Endothelial cell of umbilical vein (primary cell): ENCODE measurements at regions not wholly inside any gene's neighbourhood (a gene's known extent, or its start where the extent isn't known, plus 50 kb on each side); places are given as distances from the start of the nearest gene placed in this dataset.

Experiments used
- BruUV-seq: library from RNA; stranded (reverse); fragments of 400-500 nt; replicated peaks from 2 replicates; lab custom pipeline; 2021; lab: Mats Ljungman, UMichigan
- CTCF ChIA-PET: fragments of 300-600, 350-600 bp; sonication (Branson Sonifier 250); formaldehyde crosslinking; loops from one replicate; lab custom pipeline; 2021; ENCODE audit warnings: antibody characterized with exemption, inconsistent platforms; lab: Charles Lee
- POLR2A ChIA-PET: fragments of 300-600, 350-600 bp; sonication (Branson Sonifier 250); formaldehyde crosslinking; loops from one replicate; lab custom pipeline; 2021; ENCODE audit warnings: antibody characterized with exemption, inconsistent platforms; lab: Charles Lee
- DNase-seq: peaks from one replicate; pipeline ENCODE4 v3.0.0-alpha.2; 2011; ENCODE audit warnings: low read depth, low spot score
- FAIRE-seq: peaks from 2 replicates; lab custom pipeline; 2011; peaks lifted over from hg19 to GRCh38; lab: Jason Lieb, UNC
- H2AFZ ChIP-seq: 2 replicates; pipeline ENCODE4 v1.6.0; 2012; ENCODE audit warnings: low read depth, low read length, control low read depth, inconsistent platforms
- H3K27ac ChIP-seq: 2 replicates; pipeline ENCODE4 v1.5.1; 2011; ENCODE audit warnings: low read depth, mild to moderate bottlenecking, control low read depth, low read length, moderate library complexity; ENCODE audit not compliant: insufficient read depth
- H3K27me3 ChIP-seq, 2 experiments: 2 replicates each; pipeline versions ENCODE4 v1.6.0 to v1.6.1; 2011; ENCODE audit warnings: low read length in 2 of 2, mixed read lengths in 1 of 2; ENCODE audit not compliant: control insufficient read depth in 2 of 2, insufficient read depth in 2 of 2
- H3K36me3 ChIP-seq, 2 experiments: 2 replicates in 1 of 2; 3 replicates in 1 of 2; pipeline ENCODE4 v1.5.1; 2011; ENCODE audit warnings: low read length in 2 of 2, mild to moderate bottlenecking in 1 of 2, moderate library complexity in 1 of 2; ENCODE audit not compliant: control insufficient read depth in 2 of 2, insufficient read depth in 2 of 2; ENCODE audit errors: extremely low read depth in 1 of 2
- H3K4me1 ChIP-seq: 3 replicates; pipeline ENCODE4 v1.5.1; 2011; ENCODE audit warnings: mild to moderate bottlenecking, low read length; ENCODE audit not compliant: control insufficient read depth, insufficient read depth; ENCODE audit errors: extremely low read depth
- H3K4me2 ChIP-seq: 2 replicates; pipeline ENCODE4 v1.6.1; 2011; ENCODE audit warnings: low read length, control low read depth, mixed read lengths; ENCODE audit not compliant: insufficient read depth
- H3K4me3 ChIP-seq, 3 experiments: fragments of 200-600 bp in 1 of 3; sonication (generic), shearing (Covaris generic) in 1 of 3; replicated peaks in 1 of 3; 2 replicates each; pipeline ENCODE4 v1.5.1; 2011 to 2016; ENCODE audit warnings: control low read depth in 3 of 3, low read length in 3 of 3, mild to moderate bottlenecking in 2 of 3, inconsistent platforms in 1 of 3, low read depth in 1 of 3, moderate library complexity in 1 of 3; ENCODE audit not compliant: insufficient read depth in 1 of 3
- H3K79me2 ChIP-seq: 2 replicates; pipeline ENCODE4 v1.6.0; 2012; ENCODE audit warnings: low read length, inconsistent platforms; ENCODE audit not compliant: control insufficient read depth, insufficient read depth
- H3K9ac ChIP-seq: replicated peaks from 2 replicates; pipeline ENCODE3; 2011; ENCODE audit warnings: low read length, control low read depth; ENCODE audit not compliant: insufficient read depth; ENCODE audit errors: extremely low read depth
- H3K9me1 ChIP-seq: replicated peaks from 3 replicates; pipeline ENCODE4 v1.6.0; 2011; ENCODE audit warnings: mild to moderate bottlenecking, low read length; ENCODE audit not compliant: control insufficient read depth, insufficient read depth; ENCODE audit errors: extremely low read depth
- H3K9me3 ChIP-seq: replicated peaks from 2 replicates; pipeline ENCODE4 v1.5.1; 2012; ENCODE audit warnings: low read length, inconsistent platforms; ENCODE audit not compliant: control insufficient read depth, insufficient read depth
- H4K20me1 ChIP-seq: replicated peaks from 2 replicates; pipeline ENCODE3; 2011; ENCODE audit warnings: mild to moderate bottlenecking, low read length; ENCODE audit not compliant: control insufficient read depth, insufficient read depth; ENCODE audit errors: extremely low read depth
- FOS ChIP-seq: IDR thresholded peaks from 2 replicates; pipeline ENCODE4 v1.6.1; 2011; ENCODE audit warnings: mild to moderate bottlenecking, low read length, moderate library complexity, borderline replicate concordance; ENCODE audit not compliant: insufficient read depth
- JUN ChIP-seq: IDR thresholded peaks from 2 replicates; pipeline ENCODE4 v1.6.1; 2011; ENCODE audit warnings: borderline replicate concordance, low read depth; ENCODE audit not compliant: insufficient read length, insufficient read depth
- MYC ChIP-seq: IDR thresholded peaks from one replicate; pipeline ENCODE4 v1.6.1; 2011; ENCODE audit warnings: mild to moderate bottlenecking, low read depth, low read length
- dilution Hi-C: fragments of 300-500 bp; cut with MboI; formaldehyde crosslinking; loops from one replicate; pipeline ENCODE4 v1.15.0; 2019; ENCODE audit warnings: low sequenced_read_pairs; ENCODE audit not compliant: extremely low pct_ligation_motif_present
- intact Hi-C: fragments of 100-400 bp; cut with micrococcal nuclease; formaldehyde crosslinking; loops from one replicate; pipeline ENCODE4 v1.10.0; 2022
- TF ChIP-seq, protein P1 (sequence below): IDR thresholded peaks from 2 replicates; pipeline ENCODE4 v1.6.1; 2011; ENCODE audit not compliant: insufficient read depth, insufficient read length

DNA sequence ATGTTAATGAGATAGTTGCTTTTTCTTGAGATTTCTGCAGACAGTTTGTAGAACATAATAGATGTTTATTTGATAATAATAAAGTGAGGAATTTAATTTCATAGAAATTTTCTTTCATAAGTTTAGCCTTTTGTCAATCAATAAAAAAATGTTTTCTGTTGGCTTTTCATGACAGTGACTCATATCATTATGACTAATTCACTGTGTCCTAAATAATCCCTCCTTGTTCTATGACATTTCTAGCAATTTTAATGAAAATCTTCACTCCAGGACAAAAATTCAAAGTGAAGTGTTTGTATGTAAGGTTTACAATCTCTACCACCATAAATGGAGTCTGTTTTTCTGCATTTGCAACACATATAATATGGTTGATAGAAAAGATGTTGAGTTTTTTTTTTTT is 109.9 kb downstream of the UTRN start:
- H3K79me2 ChIP-seq = peaks cover 74% of the 10 kb centered on the region
- no peak overlapping the region for H2AFZ ChIP-seq
- H3K9me1 ChIP-seq = no peaks in the 10 kb centered on the region
- no peak overlapping the region for H3K27ac ChIP-seq
- DNase-seq = peak; percentile 43
- BruUV-seq = no TSS peak
- peaks cover 11% of the 10 kb centered on the region for H3K4me1 ChIP-seq
- no peaks in the 10 kb centered on the region for H3K27me3 ChIP-seq
- intact Hi-C loops = no loop called here
- peaks cover 15% of the 10 kb centered on the region for H4K20me1 ChIP-seq
- ChIA-PET POLR2A (no interaction called here), CTCF (no interaction called here)
- TF ChIP-seq, protein P1, sequence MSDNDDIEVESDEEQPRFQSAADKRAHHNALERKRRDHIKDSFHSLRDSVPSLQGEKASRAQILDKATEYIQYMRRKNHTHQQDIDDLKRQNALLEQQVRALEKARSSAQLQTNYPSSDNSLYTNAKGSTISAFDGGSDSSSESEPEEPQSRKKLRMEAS = no peak
- TF ChIP-seq FOS (peak; percentile 77), JUN (peak; percentile 68)
- peak; percentile 54 for FAIRE-seq
- no peaks in the 10 kb centered on the region for H3K36me3 ChIP-seq
- H3K9ac ChIP-seq = no peak overlapping the region
- dilution Hi-C loops = no loop called here
- peak overlapping the region; percentile 33 for H3K4me2 ChIP-seq
- H3K4me3 ChIP-seq = no peak overlapping the region
- no peaks in the 10 kb centered on the region for H3K9me3 ChIP-seq

DNA sequence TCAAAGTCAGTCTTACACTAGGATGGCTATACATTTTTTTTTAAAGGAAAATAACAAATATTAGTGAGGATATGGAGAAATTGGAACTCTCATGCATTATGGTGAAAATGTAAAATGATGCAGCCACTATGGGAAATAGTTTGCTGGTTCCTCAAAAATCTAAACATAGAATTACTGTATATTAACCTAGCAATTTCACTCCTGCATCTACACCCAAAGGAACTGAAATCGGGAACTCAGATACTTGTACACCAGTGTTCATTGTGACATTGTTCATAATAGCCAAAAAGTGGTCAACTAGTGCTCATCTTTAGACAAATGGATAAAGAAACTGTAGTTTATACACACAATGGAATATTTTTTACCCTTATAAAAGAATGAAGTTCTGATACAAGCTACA is 110.7 kb downstream of the UTRN start:
- no peaks in the 10 kb centered on the region for H3K9me3 ChIP-seq
- CTCF ChIA-PET = no interaction called here
- POLR2A ChIA-PET = interaction anchor here (0.6 kb wide), 1 partner anchor 879 kb away, joined by 3 read pairs; no protein-coding TSS in a partner anchor
- H3K27ac ChIP-seq = no peak overlapping the region
- BruUV-seq = no TSS peak
- no peak overlapping the region for H3K9ac ChIP-seq
- TF ChIP-seq FOS (no peak), MYC (no peak)
- no peak overlapping the region for H3K4me3 ChIP-seq
- H2AFZ ChIP-seq = no peak overlapping the region
- H3K79me2 ChIP-seq = peaks cover 73% of the 10 kb centered on the region
- no peak for DNase-seq
- no peaks in the 10 kb centered on the region for H3K9me1 ChIP-seq
- FAIRE-seq = no peak
- H4K20me1 ChIP-seq = peaks cover 13% of the 10 kb centered on the region
- no peaks in the 10 kb centered on the region for H3K27me3 ChIP-seq
- H3K36me3 ChIP-seq = no peaks in the 10 kb centered on the region
- dilution Hi-C loops (no loop called here), intact Hi-C loops (no loop called here)
- peaks cover 6% of the 10 kb centered on the region for H3K4me1 ChIP-seq
- no peak overlapping the region for H3K4me2 ChIP-seq
